ENCODE measurements at regions not wholly inside any gene's neighbourhood (a gene's known extent, or its start where the extent isn't known, plus 50 kb on each side); places are given as distances from the start of the nearest gene placed in this dataset.

DNA sequence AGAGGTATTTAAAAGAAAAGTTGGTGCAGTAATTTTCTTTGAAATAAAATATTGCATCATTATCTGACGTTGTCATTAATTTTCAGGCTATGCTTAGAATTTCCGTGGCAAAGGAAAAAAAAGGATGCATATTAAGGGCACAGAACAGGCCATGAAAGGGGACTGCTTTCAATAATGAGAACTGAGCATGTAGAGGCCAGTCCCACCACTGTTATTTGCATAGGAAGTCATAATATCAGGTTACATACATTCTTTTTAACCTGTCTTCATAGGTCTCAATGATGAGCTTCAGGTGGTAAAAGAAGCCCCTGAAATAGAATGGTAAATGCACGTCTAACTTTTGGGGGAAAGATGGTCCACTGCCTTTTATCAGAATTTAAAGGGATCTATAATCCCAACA, 272.1 kb upstream of the ALCAM start:
- no peak overlapping the region for H3K27ac ChIP-seq
- intact Hi-C loops (cut with DNase I), result no loop called here
- H3K4me3 ChIP-seq, result no peak overlapping the region
- no peaks in the 10 kb centered on the region for H3K27me3 ChIP-seq
- no peaks in the 10 kb centered on the region for H3K9me3 ChIP-seq
- no peak for DNase-seq
- no peaks in the 10 kb centered on the region for H3K4me1 ChIP-seq
- H3K36me3 ChIP-seq, result no peaks in the 10 kb centered on the region
- 54 to 68% methylated on average over 3 of the region's 3 CpGs for WGBS, 2 donors
- no peak for TF ChIP-seq POLR2AphosphoS5 (IDR thresholded peaks at IDR 0.05)
- no peak for TF ChIP-seq POLR2A (IDR thresholded peaks at IDR 0.05)
- TF ChIP-seq EP300 (IDR thresholded peaks at IDR 0.05), result no peak
- TF ChIP-seq, protein P1, sequence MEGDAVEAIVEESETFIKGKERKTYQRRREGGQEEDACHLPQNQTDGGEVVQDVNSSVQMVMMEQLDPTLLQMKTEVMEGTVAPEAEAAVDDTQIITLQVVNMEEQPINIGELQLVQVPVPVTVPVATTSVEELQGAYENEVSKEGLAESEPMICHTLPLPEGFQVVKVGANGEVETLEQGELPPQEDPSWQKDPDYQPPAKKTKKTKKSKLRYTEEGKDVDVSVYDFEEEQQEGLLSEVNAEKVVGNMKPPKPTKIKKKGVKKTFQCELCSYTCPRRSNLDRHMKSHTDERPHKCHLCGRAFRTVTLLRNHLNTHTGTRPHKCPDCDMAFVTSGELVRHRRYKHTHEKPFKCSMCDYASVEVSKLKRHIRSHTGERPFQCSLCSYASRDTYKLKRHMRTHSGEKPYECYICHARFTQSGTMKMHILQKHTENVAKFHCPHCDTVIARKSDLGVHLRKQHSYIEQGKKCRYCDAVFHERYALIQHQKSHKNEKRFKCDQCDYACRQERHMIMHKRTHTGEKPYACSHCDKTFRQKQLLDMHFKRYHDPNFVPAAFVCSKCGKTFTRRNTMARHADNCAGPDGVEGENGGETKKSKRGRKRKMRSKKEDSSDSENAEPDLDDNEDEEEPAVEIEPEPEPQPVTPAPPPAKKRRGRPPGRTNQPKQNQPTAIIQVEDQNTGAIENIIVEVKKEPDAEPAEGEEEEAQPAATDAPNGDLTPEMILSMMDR (IDR thresholded peaks at IDR 0.05), result no peak

DNA sequence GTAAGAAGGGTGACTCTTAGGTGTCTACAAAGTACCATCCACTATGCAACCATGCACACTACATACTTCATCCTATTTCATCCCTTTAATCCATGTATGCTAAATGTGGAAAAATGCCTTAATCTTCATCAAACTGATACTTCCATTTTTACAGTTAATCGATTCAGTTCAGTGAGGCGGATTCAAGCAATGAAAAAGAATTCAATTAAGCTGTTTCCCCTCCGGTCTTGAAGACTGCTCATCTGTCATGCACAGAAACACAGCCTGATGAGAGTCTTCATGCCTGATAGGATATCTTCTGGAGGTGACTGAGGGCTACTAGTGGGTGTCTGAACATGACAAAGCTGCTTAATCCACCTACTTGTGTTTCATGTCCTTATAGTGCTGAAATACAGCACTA, 270.6 kb upstream of the ALCAM start:
- 87 to 92% methylated on average over 3 of the region's 3 CpGs for WGBS, 2 donors
- intact Hi-C loops (cut with DNase I), result no loop called here
- DNase-seq, result no peak
- no peaks in the 10 kb centered on the region for H3K36me3 ChIP-seq
- no peak for TF ChIP-seq POLR2A (IDR thresholded peaks at IDR 0.05)
- no peak for TF ChIP-seq EP300 (IDR thresholded peaks at IDR 0.05)
- TF ChIP-seq, protein P1 (IDR thresholded peaks at IDR 0.05), result no peak
- no peak for TF ChIP-seq POLR2AphosphoS5 (IDR thresholded peaks at IDR 0.05)
- no peak overlapping the region for H3K4me3 ChIP-seq
- no peaks in the 10 kb centered on the region for H3K9me3 ChIP-seq
- no peak overlapping the region for H3K27ac ChIP-seq
- H3K27me3 ChIP-seq, result no peaks in the 10 kb centered on the region
- H3K4me1 ChIP-seq, result no peaks in the 10 kb centered on the region

DNA sequence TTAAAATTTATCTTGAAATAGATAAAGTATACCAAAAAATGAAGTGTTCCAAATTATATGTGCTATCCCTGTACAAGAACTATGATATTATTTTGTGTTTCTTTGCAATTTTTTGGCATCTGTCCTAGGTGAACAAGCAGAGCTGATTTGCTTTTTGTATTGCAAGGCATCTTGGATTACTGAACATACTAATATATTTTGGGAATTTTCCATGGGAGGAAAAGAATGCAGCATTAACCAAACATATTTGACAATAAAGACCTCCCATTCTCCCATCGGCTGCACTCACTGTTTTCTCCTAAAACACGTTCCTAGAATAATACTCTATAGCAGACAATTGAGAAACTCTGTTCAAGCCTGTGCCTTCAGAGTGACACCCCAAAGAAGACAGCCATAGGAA, 265.1 kb upstream of the ALCAM start:
- intact Hi-C loops (cut with DNase I), result no loop called here
- Histone ChIP-seq H3K4me1 (no peaks in the 10 kb centered on the region), H3K4me3 (no peak overlapping the region), H3K36me3 (no peaks in the 10 kb centered on the region), H3K27ac (no peak overlapping the region), H3K9me3 (no peaks in the 10 kb centered on the region), H3K27me3 (no peaks in the 10 kb centered on the region)
- no peak for TF ChIP-seq POLR2AphosphoS5 (IDR thresholded peaks at IDR 0.05)
- 80 to 87% methylated on average over 2 of the region's 2 CpGs for WGBS, 2 donors
- no peak for DNase-seq

DNA sequence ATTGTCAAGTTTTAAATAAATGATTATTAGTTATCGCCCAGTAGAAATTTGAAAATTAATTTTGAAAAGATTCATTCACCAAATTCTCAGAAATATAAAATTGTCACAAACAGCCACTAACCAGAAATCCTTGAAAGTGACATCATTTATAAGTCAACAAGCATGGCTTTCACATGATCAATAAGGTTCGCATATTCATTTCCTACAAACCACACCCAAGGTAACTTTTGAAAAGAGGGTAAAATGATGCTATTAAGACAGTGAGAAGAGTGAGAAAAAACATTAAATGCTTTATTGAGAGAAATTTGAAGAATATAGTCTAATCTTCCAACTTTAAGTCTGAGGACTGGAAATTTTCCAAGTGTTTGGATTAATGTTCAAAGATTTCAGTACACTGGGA, 263.6 kb upstream of the ALCAM start:
- Histone ChIP-seq H3K27ac (no peak overlapping the region), H3K4me1 (no peaks in the 10 kb centered on the region), H3K36me3 (no peaks in the 10 kb centered on the region), H3K27me3 (no peaks in the 10 kb centered on the region), H3K4me3 (no peak overlapping the region), H3K9me3 (no peaks in the 10 kb centered on the region)
- DNase-seq, result no peak
- WGBS, 2 donors, result 91 to 92% methylated on average over 2 of the region's 2 CpGs
- intact Hi-C loops (cut with DNase I), result no loop called here
- TF ChIP-seq, protein P1 (IDR thresholded peaks at IDR 0.05), result no peak
- no peak for TF ChIP-seq POLR2A (IDR thresholded peaks at IDR 0.05)
- TF ChIP-seq POLR2AphosphoS5 (IDR thresholded peaks at IDR 0.05), result no peak
- no peak for TF ChIP-seq EP300 (IDR thresholded peaks at IDR 0.05)

DNA sequence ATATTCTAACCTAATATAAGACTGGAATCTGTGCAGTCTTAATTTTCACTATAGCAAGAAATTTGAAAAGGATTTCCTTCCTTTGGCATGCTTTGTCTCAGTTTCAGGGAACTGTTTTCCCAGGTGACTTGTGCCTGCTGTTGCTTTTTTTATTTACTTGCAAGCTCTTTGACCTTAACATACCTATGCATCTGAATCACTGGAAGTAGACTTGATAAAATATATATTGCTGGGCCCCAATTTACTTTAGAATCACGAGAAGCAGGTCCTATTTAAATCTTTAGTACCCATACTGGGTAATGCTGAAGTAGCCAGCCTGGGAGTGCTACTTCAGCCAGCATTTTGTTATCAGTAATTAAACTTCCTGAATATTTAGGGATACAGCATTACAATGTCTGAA, 257.9 kb upstream of the ALCAM start:
- Histone ChIP-seq H3K9me3 (peaks cover 0 to 14% (median 0%) of the 10 kb centered on the region in 4 donors), H3K27me3 (no peaks in the 10 kb centered on the region), H3K4me1 (no peaks in the 10 kb centered on the region), H3K27ac (no peak overlapping the region), H3K4me3 (no peak overlapping the region), H3K36me3 (no peaks in the 10 kb centered on the region)
- no peak for TF ChIP-seq POLR2AphosphoS5 (IDR thresholded peaks at IDR 0.05)
- no peak for TF ChIP-seq EP300 (IDR thresholded peaks at IDR 0.05)
- TF ChIP-seq POLR2A (IDR thresholded peaks at IDR 0.05), result no peak
- TF ChIP-seq, protein P1 (IDR thresholded peaks at IDR 0.05), result no peak
- intact Hi-C loops (cut with DNase I), result no loop called here
- no peak for DNase-seq
- WGBS, 2 donors, result 10 to 25% methylated on average over 1 of the region's 1 CpG

Measured in sigmoid colon (tissue), 6 donors.